ENCODE measurements at regions not wholly inside any gene's neighbourhood (a gene's known extent, or its start where the extent isn't known, plus 50 kb on each side); places are given as distances from the start of the nearest gene placed in this dataset.

DNA sequence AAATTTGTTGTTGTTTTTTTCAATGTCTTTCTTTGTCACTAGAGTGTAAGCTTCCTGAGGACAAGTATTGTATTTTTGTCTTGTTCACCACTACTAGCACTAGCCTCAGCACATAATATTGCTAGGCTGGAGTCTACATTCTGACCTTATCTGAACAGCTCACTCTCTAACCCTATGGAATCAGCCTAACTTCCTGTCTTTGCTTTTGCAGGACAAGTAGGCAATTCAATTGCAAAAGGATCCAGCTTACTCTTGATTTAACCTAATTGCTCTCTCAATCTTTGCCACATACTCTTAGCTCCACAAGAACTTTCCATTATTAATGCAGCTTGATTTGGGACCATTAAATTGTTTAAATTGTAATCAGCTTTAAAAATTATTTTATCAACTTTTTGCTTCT, 308.5 kb downstream of the MAN2A1 start:
- TF ChIP-seq, protein P1, sequence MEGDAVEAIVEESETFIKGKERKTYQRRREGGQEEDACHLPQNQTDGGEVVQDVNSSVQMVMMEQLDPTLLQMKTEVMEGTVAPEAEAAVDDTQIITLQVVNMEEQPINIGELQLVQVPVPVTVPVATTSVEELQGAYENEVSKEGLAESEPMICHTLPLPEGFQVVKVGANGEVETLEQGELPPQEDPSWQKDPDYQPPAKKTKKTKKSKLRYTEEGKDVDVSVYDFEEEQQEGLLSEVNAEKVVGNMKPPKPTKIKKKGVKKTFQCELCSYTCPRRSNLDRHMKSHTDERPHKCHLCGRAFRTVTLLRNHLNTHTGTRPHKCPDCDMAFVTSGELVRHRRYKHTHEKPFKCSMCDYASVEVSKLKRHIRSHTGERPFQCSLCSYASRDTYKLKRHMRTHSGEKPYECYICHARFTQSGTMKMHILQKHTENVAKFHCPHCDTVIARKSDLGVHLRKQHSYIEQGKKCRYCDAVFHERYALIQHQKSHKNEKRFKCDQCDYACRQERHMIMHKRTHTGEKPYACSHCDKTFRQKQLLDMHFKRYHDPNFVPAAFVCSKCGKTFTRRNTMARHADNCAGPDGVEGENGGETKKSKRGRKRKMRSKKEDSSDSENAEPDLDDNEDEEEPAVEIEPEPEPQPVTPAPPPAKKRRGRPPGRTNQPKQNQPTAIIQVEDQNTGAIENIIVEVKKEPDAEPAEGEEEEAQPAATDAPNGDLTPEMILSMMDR (IDR thresholded peaks at IDR 0.05; ENCODE audit: control extremely low read depth in 1 of 3, insufficient read depth in 1 of 3, low read depth in 1 of 3, low read length in 3 of 3) = no peak
- TF ChIP-seq GABPA (IDR thresholded peaks at IDR 0.05; ENCODE audit: borderline replicate concordance, insufficient read depth, low read length) (no peak), MAFK (IDR thresholded peaks at IDR 0.05; ENCODE audit: low read depth, low read length) (no peak), POLR2A (IDR thresholded peaks at IDR 0.05; ENCODE audit: control extremely low read depth in 1 of 2, low read depth in 2 of 2, low read length in 2 of 2) (no peak), GTF2F1 (IDR thresholded peaks at IDR 0.05; ENCODE audit: borderline replicate concordance, low read depth, low read length) (no peak), POLR2AphosphoS5 (IDR thresholded peaks at IDR 0.05; ENCODE audit: low read depth, low read length) (no peak), PHF8 (conservative IDR thresholded peaks at IDR 0.05; ENCODE audit: low read depth, low read length) (no peak), RFX5 (IDR thresholded peaks at IDR 0.05; ENCODE audit: borderline replicate concordance, low read depth, low read length) (no peak), EP300 (IDR thresholded peaks at IDR 0.05; ENCODE audit: borderline replicate concordance in 1 of 2, low read depth in 2 of 2, low read length in 2 of 2) (no peak), RAD21 (IDR thresholded peaks at IDR 0.05 in 1 of 2, conservative IDR thresholded peaks at IDR 0.05 in 1 of 2; ENCODE audit: low read depth in 2 of 2, low read length in 2 of 2) (no peak)
